Liver (tissue), 8 donors: ENCODE measurements at regions not wholly inside any gene's neighbourhood (a gene's known extent, or its start where the extent isn't known, plus 50 kb on each side); places are given as distances from the start of the nearest gene placed in this dataset.

Experiments used
- DNase-seq: peaks from one replicate; pipeline ENCODE4 v3.0.0-alpha.2; 2017; ENCODE audit warnings: low spot score
- H3K27ac ChIP-seq, 2 donors: one replicate each; pipeline ENCODE4 v1.7.0; 2013; ENCODE audit warnings: inconsistent platforms in 2 of 2, low read length in 2 of 2, control low read depth in 1 of 2, low read depth in 1 of 2, mild to moderate bottlenecking in 1 of 2
- H3K27me3 ChIP-seq, 4 donors: one replicate each; pipeline versions ENCODE4 v1.6.1 to v1.7.0; 2013; ENCODE audit warnings: low read length in 3 of 4, inconsistent platforms in 1 of 4, mild to moderate bottlenecking in 1 of 4, moderate library complexity in 1 of 4; ENCODE audit not compliant: control insufficient read depth in 4 of 4, insufficient read depth in 4 of 4
- H3K36me3 ChIP-seq, 4 donors: one replicate each; pipeline versions ENCODE4 v1.6.1 to v1.7.0; 2013; ENCODE audit warnings: low read length in 3 of 4, mild to moderate bottlenecking in 3 of 4, low read depth in 1 of 4, moderate library complexity in 1 of 4; ENCODE audit not compliant: control insufficient read depth in 4 of 4, insufficient read depth in 3 of 4
- H3K4me1 ChIP-seq, 4 donors: one replicate each; pipeline versions ENCODE4 v1.6.1 to v1.7.0; 2013; ENCODE audit warnings: low read length in 3 of 4, mild to moderate bottlenecking in 3 of 4, moderate library complexity in 1 of 4; ENCODE audit not compliant: control insufficient read depth in 4 of 4, insufficient read depth in 4 of 4
- H3K4me3 ChIP-seq, 3 donors: one replicate each; pipeline versions ENCODE4 v1.6.1 to v1.7.0; 2013; ENCODE audit warnings: low read length in 3 of 3, control low read depth in 1 of 3, low read depth in 1 of 3, mild to moderate bottlenecking in 1 of 3
- H3K9ac ChIP-seq, 2 donors: one replicate each; pipeline ENCODE4 v1.7.0; 2013; ENCODE audit warnings: low read length in 2 of 2, mild to moderate bottlenecking in 2 of 2, moderate library complexity in 2 of 2, control low read depth in 1 of 2, low read depth in 1 of 2
- H3K9me3 ChIP-seq, 4 donors: one replicate each; pipeline versions ENCODE4 v1.6.1 to v1.7.0; 2013; ENCODE audit warnings: low read length in 3 of 4; ENCODE audit not compliant: control insufficient read depth in 4 of 4
- CTCF ChIP-seq: fragments of 150-350 bp; IDR thresholded peaks from 2 replicates; pipeline ENCODE4 v1.5.1; 2017; ENCODE audit warnings: improper control_type of control experiment, low read depth, low read length; ENCODE audit not compliant: missing input control
- EGR1 ChIP-seq, 2 donors: IDR thresholded peaks; 2 replicates each; pipeline ENCODE4 v1.6.1; 2016 to 2018; ENCODE audit warnings: antibody characterized with exemption in 2 of 2, low read depth in 2 of 2
- FOXA1 ChIP-seq: IDR thresholded peaks from 2 replicates; pipeline ENCODE4 v1.6.1; 2016; ENCODE audit warnings: antibody characterized with exemption
- FOXA2 ChIP-seq: IDR thresholded peaks from 2 replicates; pipeline ENCODE4 v1.6.1; 2016; ENCODE audit warnings: antibody characterized with exemption
- GABPA ChIP-seq, 2 donors: IDR thresholded peaks in 1 of 2; conservative IDR thresholded peaks in 1 of 2; 2 replicates each; pipeline ENCODE4 v1.6.1; 2016; ENCODE audit warnings: antibody characterized with exemption in 2 of 2, mild to moderate bottlenecking in 1 of 2, moderate library complexity in 1 of 2
- HNF4A ChIP-seq, 2 donors: conservative IDR thresholded peaks; 2 replicates each; pipeline ENCODE4 v1.6.1; 2016; ENCODE audit warnings: antibody characterized with exemption in 2 of 2, mild to moderate bottlenecking in 2 of 2
- HNF4G ChIP-seq: IDR thresholded peaks from 2 replicates; pipeline ENCODE4 v1.6.1; 2016; ENCODE audit warnings: antibody characterized with exemption
- JUND ChIP-seq, 2 donors: IDR thresholded peaks; 2 replicates each; pipeline ENCODE4 v1.6.1; 2016; ENCODE audit warnings: antibody characterized with exemption in 2 of 2
- MAX ChIP-seq: IDR thresholded peaks from 2 replicates; pipeline ENCODE4 v1.6.1; 2016; ENCODE audit warnings: antibody characterized with exemption
- NR2F2 ChIP-seq: IDR thresholded peaks from 2 replicates; pipeline ENCODE4 v1.6.1; 2016; ENCODE audit warnings: antibody characterized with exemption
- RAD21 ChIP-seq, 2 donors: IDR thresholded peaks; 2 replicates each; pipeline ENCODE4 v1.6.1; 2016; ENCODE audit warnings: antibody characterized with exemption in 2 of 2, mild to moderate bottlenecking in 2 of 2
- RXRA ChIP-seq, 2 donors: IDR thresholded peaks; 2 replicates each; pipeline ENCODE4 v1.6.1; 2017 to 2018; ENCODE audit warnings: antibody characterized with exemption in 2 of 2, mild to moderate bottlenecking in 1 of 2
- SP1 ChIP-seq: IDR thresholded peaks from 2 replicates; pipeline ENCODE4 v1.6.1; 2018; ENCODE audit warnings: antibody characterized with exemption, mild to moderate bottlenecking
- TAF1 ChIP-seq: conservative IDR thresholded peaks from 2 replicates; pipeline ENCODE4 v1.6.1; 2016; ENCODE audit warnings: antibody characterized with exemption, mild to moderate bottlenecking
- YY1 ChIP-seq: IDR thresholded peaks from 2 replicates; pipeline ENCODE4 v1.6.1; 2016; ENCODE audit warnings: antibody characterized with exemption, mild to moderate bottlenecking
- ZBTB33 ChIP-seq: IDR thresholded peaks from 2 replicates; pipeline ENCODE4 v1.6.1; 2016; ENCODE audit warnings: antibody characterized with exemption
- WGBS: extraction: QIAGEN DNeasy Blood & Tissue Kit; methylation state at CpG from one replicate; pipeline ENCODE4 v1.1.7; 2013; 5-methylcytosine and 5-hydroxymethylcytosine counted together
- TF ChIP-seq, protein P1 (sequence below): IDR thresholded peaks from 2 replicates; pipeline ENCODE4 v1.6.1; 2016; ENCODE audit warnings: antibody characterized with exemption
- TF ChIP-seq, protein P2 (sequence below): IDR thresholded peaks from 2 replicates; pipeline ENCODE4 v1.6.1; 2016; ENCODE audit warnings: antibody characterized with exemption, mild to moderate bottlenecking
- donor health status: healthy.
- donor health status: healthy.
- donor health status: healthy.
- donor health status: healthy.
- donor health status: healthy.

DNA sequence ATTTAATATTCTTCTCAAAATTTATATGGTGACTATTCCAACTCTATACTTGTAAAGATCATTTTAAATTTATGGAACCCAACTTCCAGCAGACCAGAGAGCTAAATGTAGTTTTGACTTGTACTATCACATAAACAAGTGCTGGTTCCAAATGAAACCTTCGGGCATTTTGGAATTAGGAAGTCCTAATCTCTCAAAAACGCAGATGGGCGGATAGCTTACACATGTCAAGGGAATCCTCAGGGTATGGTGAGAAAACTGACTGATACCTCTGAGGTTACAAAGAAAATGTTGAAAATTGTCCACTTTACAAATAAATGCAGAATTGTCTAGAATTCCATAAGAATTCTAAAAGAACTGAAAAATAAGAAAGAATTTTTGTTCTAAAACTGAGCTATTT is 224.1 kb downstream of the SS18 start:
- H3K27ac ChIP-seq = no peak overlapping the region
- peaks cover 0 to 3% (median 0%) of the 10 kb centered on the region in 4 donors for H3K9me3 ChIP-seq
- no peaks in the 10 kb centered on the region for H3K36me3 ChIP-seq
- H3K27me3 ChIP-seq = no peaks in the 10 kb centered on the region
- DNase-seq = no peak
- no peak overlapping the region for H3K9ac ChIP-seq
- H3K4me1 ChIP-seq = no peaks in the 10 kb centered on the region
- TF ChIP-seq, protein P1, sequence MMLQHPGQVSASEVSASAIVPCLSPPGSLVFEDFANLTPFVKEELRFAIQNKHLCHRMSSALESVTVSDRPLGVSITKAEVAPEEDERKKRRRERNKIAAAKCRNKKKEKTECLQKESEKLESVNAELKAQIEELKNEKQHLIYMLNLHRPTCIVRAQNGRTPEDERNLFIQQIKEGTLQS = no peak
- TF ChIP-seq, protein P2, sequence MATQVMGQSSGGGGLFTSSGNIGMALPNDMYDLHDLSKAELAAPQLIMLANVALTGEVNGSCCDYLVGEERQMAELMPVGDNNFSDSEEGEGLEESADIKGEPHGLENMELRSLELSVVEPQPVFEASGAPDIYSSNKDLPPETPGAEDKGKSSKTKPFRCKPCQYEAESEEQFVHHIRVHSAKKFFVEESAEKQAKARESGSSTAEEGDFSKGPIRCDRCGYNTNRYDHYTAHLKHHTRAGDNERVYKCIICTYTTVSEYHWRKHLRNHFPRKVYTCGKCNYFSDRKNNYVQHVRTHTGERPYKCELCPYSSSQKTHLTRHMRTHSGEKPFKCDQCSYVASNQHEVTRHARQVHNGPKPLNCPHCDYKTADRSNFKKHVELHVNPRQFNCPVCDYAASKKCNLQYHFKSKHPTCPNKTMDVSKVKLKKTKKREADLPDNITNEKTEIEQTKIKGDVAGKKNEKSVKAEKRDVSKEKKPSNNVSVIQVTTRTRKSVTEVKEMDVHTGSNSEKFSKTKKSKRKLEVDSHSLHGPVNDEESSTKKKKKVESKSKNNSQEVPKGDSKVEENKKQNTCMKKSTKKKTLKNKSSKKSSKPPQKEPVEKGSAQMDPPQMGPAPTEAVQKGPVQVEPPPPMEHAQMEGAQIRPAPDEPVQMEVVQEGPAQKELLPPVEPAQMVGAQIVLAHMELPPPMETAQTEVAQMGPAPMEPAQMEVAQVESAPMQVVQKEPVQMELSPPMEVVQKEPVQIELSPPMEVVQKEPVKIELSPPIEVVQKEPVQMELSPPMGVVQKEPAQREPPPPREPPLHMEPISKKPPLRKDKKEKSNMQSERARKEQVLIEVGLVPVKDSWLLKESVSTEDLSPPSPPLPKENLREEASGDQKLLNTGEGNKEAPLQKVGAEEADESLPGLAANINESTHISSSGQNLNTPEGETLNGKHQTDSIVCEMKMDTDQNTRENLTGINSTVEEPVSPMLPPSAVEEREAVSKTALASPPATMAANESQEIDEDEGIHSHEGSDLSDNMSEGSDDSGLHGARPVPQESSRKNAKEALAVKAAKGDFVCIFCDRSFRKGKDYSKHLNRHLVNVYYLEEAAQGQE = no peak
- no peak for TF ChIP-seq SP1
- TF ChIP-seq JUND (IDR thresholded peaks at IDR 0.05) = no peak
- TF ChIP-seq HNF4A (conservative IDR thresholded peaks at IDR 0.05) = no peak
- no peak for TF ChIP-seq CTCF
- TF ChIP-seq YY1 = no peak
- TF ChIP-seq MAX = no peak
- TF ChIP-seq FOXA2 = no peak
- TF ChIP-seq FOXA1 = no peak
- no peak for TF ChIP-seq NR2F2
- TF ChIP-seq EGR1 (IDR thresholded peaks at IDR 0.05; ENCODE audit: low read depth in 2 of 2) = no peak
- no peak for TF ChIP-seq RAD21 (IDR thresholded peaks at IDR 0.05)
- no peak for TF ChIP-seq RXRA (IDR thresholded peaks at IDR 0.05)
- no peak for TF ChIP-seq TAF1
- no peak for TF ChIP-seq GABPA (IDR thresholded peaks at IDR 0.05 in 1 of 2, conservative IDR thresholded peaks at IDR 0.05 in 1 of 2)
- no peak for TF ChIP-seq HNF4G
- no peak for TF ChIP-seq ZBTB33
- H3K4me3 ChIP-seq = no peak overlapping the region
- 80% methylated on average over 3 of the region's 3 CpGs for WGBS
